Activated T-cell treated with anti-CD3 and anti-CD28 coated beads, Interleukin-2, amount 50 U/mL, for 24 hours (primary cell): ENCODE measurements at regions not wholly inside any gene's neighbourhood (a gene's known extent, or its start where the extent isn't known, plus 50 kb on each side); places are given as distances from the start of the nearest gene placed in this dataset.

Experiments
- DNase-seq: peaks from one replicate; pipeline ENCODE4 v3.0.0-alpha.2; 2020
- H3K27ac Mint-ChIP-seq: 2 replicates; pipeline ENCODE4 v1.8.0; 2020; ENCODE audit warnings: mild to moderate bottlenecking, mixed read lengths
- H3K27me3 Mint-ChIP-seq: 2 replicates; pipeline ENCODE4 v1.8.0; 2020; ENCODE audit warnings: mixed read lengths
- H3K36me3 Mint-ChIP-seq: 2 replicates; pipeline ENCODE4 v1.8.0; 2020; ENCODE audit warnings: low read depth, mixed read lengths
- H3K4me1 Mint-ChIP-seq: 2 replicates; pipeline ENCODE4 v1.8.0; 2020; ENCODE audit warnings: low read depth, mixed read lengths
- H3K4me3 Mint-ChIP-seq: 2 replicates; pipeline ENCODE4 v1.8.0; 2020; ENCODE audit warnings: mild to moderate bottlenecking, moderate library complexity, mixed read lengths
- H3K9me3 Mint-ChIP-seq: 2 replicates; pipeline ENCODE4 v1.8.0; 2020; ENCODE audit warnings: mixed read lengths

DNA sequence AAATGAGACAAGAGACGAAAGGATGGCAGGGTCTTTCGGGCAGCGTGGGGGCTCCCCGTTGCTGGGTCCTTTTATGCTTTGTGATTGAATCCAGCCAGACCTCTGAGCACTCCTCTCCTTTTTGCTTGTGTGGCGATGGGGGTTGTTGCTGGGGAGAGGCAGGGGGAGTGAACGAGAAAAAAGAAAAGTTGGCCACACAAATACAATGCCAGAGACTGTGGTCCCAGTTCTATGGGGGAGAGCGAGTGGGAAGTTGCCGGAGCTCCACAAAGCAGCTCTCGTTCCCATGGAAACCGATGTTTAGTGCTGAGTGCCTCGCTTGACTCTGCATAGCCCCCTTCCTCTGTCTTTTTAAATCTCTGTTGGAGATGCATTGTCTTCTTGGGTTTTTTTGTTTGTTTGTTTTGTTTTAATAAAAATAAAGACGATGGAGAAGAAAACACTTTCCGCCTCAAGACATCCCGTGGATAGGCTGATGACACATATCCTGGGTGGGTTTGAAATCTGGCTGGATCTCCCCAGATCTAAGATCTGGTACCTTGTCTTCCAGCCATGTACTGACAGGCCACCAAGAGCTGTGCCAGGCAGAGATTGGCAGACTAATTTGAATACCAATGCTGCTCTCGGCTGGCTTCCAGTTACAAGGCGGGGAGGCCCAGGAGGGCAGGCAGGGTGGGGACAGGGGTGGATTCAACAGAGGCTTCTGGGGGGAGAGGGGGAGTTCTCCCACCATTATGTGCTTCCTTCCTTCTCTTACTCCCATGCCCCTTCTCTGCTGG is 529.3 kb downstream of the QKI start:
- no peak for DNase-seq
- Mint-ChIP-seq H3K4me3 (no peak overlapping the region), H3K4me1 (peaks cover 5% of the 10 kb centered on the region), H3K27ac (no peak overlapping the region), H3K27me3 (peaks cover 72% of the 10 kb centered on the region), H3K9me3 (no peaks in the 10 kb centered on the region), H3K36me3 (no peaks in the 10 kb centered on the region)

DNA sequence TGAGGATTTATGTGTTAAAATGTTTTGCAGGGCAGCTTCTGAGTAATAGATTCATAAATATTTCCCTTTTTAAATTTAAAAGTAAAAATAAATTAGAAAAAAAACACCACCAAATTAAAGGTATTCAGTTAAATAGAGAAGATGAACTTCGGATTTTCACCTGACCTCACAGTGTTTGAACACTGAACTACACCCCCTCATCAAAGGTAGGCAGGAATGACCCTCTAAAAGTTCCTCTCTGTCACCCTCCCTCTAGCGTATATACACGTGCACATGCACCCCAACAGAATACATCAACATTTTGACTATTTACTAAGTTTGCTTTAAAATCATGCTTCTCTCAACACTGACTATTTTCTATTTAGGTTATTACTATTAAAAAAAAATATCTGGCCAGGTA is 528.3 kb downstream of the QKI start:
- no peak for DNase-seq
- no peak overlapping the region for H3K4me3 Mint-ChIP-seq
- no peaks in the 10 kb centered on the region for H3K36me3 Mint-ChIP-seq
- no peaks in the 10 kb centered on the region for H3K9me3 Mint-ChIP-seq
- no peak overlapping the region for H3K27ac Mint-ChIP-seq
- H3K27me3 Mint-ChIP-seq, result peaks cover 76% of the 10 kb centered on the region
- peaks cover 5% of the 10 kb centered on the region for H3K4me1 Mint-ChIP-seq

DNA sequence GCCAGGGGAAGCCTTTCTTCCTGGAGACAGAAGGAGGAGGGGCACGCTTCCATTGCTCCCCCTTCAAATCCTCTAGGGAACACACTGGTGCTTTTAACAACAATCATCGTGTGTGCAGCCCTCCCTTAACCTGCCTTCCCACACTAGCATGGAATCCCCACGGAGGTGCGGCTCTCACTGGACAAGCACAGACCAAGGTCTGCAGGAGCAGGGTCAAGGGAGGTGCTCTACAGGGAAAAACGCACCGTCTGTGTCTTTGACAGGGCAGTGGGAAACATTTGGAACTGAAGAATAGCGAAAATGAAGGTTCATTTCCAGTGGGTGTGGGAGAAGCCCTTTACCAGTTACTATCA is 527.1 kb downstream of the QKI start:
- Mint-ChIP-seq H3K9me3 (no peaks in the 10 kb centered on the region), H3K27ac (no peak overlapping the region), H3K4me1 (peaks cover 5% of the 10 kb centered on the region), H3K4me3 (no peak overlapping the region), H3K36me3 (no peaks in the 10 kb centered on the region), H3K27me3 (peaks cover 74% of the 10 kb centered on the region)
- DNase-seq, result no peak

DNA sequence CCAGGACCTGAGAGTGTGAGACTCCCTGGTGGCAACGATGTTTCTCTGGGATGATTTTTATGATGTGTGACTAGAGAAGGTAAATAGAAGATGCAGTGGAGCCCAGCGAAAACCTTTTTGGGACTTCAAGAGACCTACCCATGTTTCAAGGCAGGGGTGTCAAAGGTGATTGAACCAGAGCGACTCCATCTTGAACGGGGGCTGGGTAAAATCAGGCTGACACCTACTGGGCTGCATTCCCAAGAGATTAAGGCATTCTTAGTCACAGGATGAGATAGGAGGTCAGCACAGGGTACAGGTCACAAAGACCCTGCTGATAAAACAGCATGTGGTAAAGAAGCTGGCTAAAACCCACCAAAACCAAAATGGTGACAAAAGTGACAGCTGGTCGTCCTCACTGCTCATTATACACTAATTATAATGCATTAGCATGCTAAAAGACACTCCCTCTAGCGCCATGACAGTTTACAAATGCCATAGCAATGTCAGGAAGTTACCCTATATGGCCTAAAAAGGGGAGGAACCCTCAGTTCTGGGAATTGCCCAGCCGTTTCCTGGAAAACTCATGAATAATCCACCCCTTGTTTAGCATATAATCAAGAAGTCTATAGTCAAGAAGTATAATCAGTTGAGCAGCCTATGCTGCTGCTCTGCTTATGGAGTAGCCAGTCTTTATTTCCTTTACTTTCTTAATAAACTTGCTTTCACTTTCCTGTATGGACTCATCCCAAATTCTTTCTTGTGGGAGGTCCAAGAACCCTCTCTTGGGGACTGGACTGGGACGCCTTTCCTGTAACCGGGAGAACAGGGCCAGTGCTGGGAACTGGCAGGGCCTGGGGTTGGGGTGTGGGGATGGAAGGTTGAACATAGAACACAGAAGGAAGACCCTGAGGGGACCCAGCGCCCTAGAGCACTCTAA is 526.4 kb downstream of the QKI start:
- Mint-ChIP-seq H3K4me3 (no peak overlapping the region), H3K27ac (no peak overlapping the region), H3K9me3 (no peaks in the 10 kb centered on the region), H3K27me3 (peaks cover 70% of the 10 kb centered on the region), H3K36me3 (no peaks in the 10 kb centered on the region), H3K4me1 (peaks cover 5% of the 10 kb centered on the region)
- no peak for DNase-seq

DNA sequence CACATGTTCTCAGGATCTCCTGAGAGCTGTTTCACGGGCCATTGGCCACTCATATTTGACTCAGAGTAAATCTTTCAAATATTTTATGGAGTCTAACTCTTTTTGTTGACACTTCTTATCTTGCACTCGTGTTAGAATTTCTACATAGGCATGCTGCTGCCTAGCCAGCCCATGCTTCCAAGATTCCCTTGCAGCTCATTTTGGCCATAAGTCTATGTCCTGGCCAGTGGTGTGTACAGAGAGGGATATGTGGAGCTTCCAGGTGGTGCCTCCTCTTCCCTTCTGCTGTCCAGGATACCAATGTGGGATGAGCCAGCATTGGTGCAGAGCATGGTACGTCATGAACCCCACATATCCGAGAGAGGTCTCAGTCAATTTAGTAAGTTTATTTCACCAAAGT is 522.6 kb downstream of the QKI start:
- H3K36me3 Mint-ChIP-seq, result no peaks in the 10 kb centered on the region
- DNase-seq, result no peak
- no peak overlapping the region for H3K27ac Mint-ChIP-seq
- H3K9me3 Mint-ChIP-seq, result no peaks in the 10 kb centered on the region
- H3K4me3 Mint-ChIP-seq, result no peak overlapping the region
- peaks cover 66% of the 10 kb centered on the region for H3K27me3 Mint-ChIP-seq
- no peaks in the 10 kb centered on the region for H3K4me1 Mint-ChIP-seq

DNA sequence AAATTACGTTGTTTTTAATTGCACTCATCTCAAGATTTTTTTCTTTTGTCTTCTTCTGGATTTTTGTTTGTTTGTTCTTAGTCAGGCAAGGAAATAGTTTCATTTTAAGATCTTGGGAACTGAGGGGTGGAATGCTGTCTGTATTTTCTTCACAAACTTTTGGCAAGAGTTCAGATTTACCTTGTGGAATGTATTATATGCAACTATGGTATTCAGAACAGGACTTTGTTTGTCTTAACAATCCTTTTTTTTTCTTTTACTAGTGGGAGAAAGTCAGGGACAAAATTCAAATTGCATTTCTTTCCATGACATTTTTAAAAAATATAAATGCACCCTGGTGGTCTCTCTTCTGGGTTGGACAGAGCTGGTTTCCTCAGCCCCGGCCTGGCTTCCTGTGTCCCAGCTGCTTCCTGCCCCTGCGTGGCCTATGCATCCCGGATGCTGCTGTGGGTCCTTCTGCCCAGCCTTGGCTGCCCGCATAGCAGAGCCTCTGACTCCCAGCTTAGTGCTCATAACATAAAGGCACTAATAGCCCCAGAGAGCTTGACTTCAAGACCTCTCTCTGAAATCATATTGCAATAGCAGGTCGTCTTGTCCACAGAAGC is 520.7 kb downstream of the QKI start:
- H3K9me3 Mint-ChIP-seq, result no peaks in the 10 kb centered on the region
- no peaks in the 10 kb centered on the region for H3K4me1 Mint-ChIP-seq
- no peaks in the 10 kb centered on the region for H3K36me3 Mint-ChIP-seq
- H3K4me3 Mint-ChIP-seq, result no peak overlapping the region
- H3K27me3 Mint-ChIP-seq, result peaks cover 48% of the 10 kb centered on the region
- no peak for DNase-seq
- no peak overlapping the region for H3K27ac Mint-ChIP-seq

DNA sequence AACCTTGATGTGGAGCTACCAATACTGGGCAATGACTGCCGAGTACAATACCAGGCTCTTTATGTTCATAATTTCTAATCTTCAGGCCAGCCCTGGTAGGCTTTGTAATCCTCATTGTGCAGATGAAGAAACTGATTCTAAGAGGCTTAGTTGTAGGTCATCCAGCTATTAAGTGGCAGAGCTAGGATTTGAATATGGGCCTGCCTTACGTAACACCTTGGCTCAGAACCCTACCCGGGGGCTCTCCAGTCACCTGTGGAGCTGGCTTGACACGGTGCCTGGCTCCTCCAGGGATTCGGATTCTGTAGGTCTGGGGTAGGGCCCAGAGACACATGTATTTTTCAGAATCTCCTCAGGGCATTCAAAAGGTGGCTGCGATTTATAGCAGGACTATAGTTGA is 515.5 kb downstream of the QKI start:
- no peak for DNase-seq
- no peak overlapping the region for H3K27ac Mint-ChIP-seq
- H3K4me3 Mint-ChIP-seq, result no peak overlapping the region
- H3K4me1 Mint-ChIP-seq, result no peaks in the 10 kb centered on the region
- no peaks in the 10 kb centered on the region for H3K36me3 Mint-ChIP-seq
- peaks cover 17% of the 10 kb centered on the region for H3K27me3 Mint-ChIP-seq
- no peaks in the 10 kb centered on the region for H3K9me3 Mint-ChIP-seq

DNA sequence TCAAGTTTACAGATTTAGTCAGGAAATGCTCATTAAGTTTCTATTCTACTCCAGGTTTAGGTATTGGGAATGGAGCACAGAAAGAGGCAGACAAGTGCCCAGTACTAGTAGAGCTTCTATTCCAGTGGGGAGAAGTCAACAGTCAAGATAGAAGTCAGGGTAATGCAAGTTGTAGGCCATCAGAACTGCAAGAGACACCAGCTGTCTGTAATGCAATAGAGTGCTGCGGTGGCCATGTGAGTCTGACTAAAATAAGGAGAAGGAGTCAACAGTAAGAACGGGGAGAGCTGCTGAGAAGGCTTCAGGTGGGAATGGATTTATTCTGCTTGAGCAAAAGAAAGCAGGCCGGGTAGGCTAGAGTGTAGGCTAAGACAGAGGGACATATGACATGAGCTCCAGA is 515.0 kb downstream of the QKI start:
- DNase-seq, result no peak
- H3K4me3 Mint-ChIP-seq, result no peak overlapping the region
- H3K27ac Mint-ChIP-seq, result no peak overlapping the region

DNA sequence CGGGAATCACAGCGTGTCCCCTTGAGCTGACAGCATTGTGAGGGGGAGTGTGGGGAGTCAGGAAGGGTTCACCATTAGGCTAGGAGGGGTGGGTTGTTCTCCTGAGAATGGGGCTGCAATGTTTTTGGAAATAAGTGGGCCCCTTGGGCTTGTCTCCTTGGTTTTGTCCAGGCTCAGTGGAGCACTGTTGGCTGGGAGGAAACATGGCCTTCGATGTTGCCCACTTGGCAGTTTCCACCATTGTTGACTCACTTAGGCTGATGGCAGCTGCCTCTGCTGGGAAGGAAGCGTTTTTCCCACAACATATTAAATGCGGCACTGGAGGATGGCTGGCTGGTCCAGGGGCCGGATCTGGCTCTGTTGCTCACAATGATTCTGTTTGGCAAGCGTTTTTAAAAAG is 512.1 kb downstream of the QKI start:
- H3K4me1 Mint-ChIP-seq, result no peaks in the 10 kb centered on the region
- peaks cover 2% of the 10 kb centered on the region for H3K9me3 Mint-ChIP-seq
- no peak overlapping the region for H3K4me3 Mint-ChIP-seq
- DNase-seq, result no peak
- H3K27me3 Mint-ChIP-seq, result no peaks in the 10 kb centered on the region
- no peaks in the 10 kb centered on the region for H3K36me3 Mint-ChIP-seq
- no peak overlapping the region for H3K27ac Mint-ChIP-seq

More for the DNA sequence above, 515.0 kb downstream of the QKI start:
- H3K36me3 Mint-ChIP-seq, result no peaks in the 10 kb centered on the region
- no peaks in the 10 kb centered on the region for H3K4me1 Mint-ChIP-seq
- no peaks in the 10 kb centered on the region for H3K9me3 Mint-ChIP-seq
- peaks cover 12% of the 10 kb centered on the region for H3K27me3 Mint-ChIP-seq

DNA sequence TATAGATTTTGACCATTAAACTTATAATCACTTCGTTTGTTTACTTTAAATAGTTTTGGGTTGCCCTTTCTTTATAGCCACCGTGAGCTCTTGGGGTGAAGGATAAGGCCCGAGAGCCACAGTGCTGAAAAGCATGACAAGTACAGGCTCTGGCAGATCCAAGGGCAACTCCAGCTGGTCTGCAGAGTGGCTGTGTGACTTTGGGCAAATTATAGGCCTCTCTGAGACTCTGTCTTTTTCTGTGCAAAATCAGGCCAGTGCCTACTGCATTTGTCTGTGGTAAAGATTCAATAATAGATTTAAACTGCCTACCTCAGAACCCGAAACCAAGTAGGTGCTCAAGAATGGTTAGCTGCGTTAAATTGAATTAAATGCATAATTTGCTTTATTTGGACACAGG is 511.3 kb downstream of the QKI start:
- Mint-ChIP-seq H3K4me1 (no peaks in the 10 kb centered on the region), H3K27me3 (no peaks in the 10 kb centered on the region), H3K4me3 (no peak overlapping the region), H3K36me3 (no peaks in the 10 kb centered on the region), H3K9me3 (peaks cover 2% of the 10 kb centered on the region), H3K27ac (no peak overlapping the region)
- DNase-seq, result no peak

DNA sequence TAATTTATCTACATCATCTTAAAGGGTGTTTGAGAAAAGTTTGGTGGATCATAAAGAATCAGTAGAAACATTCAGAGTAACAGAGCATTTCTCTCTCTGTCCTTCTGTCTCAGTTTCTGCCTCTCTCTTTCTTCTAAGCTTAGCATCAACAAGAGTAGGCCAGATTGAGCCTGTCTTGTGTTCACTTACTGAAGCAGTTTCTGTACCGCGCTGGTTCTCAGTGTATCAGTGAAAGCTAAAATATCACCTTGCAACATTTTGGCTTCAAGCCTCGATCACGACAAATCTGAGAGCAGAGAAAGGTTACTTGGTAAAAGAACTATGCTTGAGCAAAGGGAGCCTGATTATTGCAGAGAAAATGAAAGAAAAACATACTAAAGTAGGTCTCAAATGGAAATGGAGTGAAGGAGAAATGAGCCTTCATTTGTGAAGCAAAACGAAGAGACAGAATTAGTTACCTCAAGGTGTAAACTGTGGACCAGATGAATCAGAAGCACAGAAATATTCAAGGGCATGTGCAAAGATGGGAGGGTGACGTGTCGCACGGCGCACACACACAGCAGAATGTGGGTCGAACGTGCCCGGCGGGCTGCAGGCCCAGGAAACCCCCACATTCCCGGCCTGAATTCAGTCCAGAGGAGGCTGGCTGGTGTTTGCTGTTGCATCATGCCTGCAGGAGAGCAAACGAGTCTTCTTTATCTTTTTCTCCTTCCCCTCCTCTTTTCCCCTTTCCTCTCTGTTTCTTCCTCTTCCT is 509.3 kb downstream of the QKI start:
- DNase-seq, result no peak
- Mint-ChIP-seq H3K4me3 (no peak overlapping the region), H3K27me3 (no peaks in the 10 kb centered on the region), H3K27ac (no peak overlapping the region), H3K36me3 (no peaks in the 10 kb centered on the region), H3K4me1 (no peaks in the 10 kb centered on the region), H3K9me3 (peaks cover 2% of the 10 kb centered on the region)

DNA sequence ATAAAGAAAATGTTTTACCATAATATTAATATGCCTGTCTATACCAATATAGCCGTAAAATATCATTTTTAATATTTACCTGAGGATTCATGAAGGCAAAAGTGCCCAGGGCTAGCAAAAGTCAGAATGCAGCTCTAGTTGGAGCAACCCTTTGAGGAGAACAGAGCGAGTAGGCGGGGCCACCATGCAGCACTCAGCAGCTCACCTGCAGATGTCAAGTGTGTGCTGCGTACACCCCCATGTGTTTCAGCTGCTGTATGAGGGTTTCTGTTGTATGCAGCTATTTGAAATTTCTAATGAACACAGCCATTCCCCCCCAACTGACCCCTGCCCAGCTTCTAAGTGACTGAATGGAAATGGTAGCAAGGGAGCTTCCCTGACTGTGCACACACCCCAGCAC is 508.0 kb downstream of the QKI start:
- Mint-ChIP-seq H3K27ac (no peak overlapping the region), H3K9me3 (peaks cover 2% of the 10 kb centered on the region), H3K27me3 (no peaks in the 10 kb centered on the region), H3K4me3 (no peak overlapping the region), H3K36me3 (no peaks in the 10 kb centered on the region), H3K4me1 (no peaks in the 10 kb centered on the region)
- no peak for DNase-seq

DNA sequence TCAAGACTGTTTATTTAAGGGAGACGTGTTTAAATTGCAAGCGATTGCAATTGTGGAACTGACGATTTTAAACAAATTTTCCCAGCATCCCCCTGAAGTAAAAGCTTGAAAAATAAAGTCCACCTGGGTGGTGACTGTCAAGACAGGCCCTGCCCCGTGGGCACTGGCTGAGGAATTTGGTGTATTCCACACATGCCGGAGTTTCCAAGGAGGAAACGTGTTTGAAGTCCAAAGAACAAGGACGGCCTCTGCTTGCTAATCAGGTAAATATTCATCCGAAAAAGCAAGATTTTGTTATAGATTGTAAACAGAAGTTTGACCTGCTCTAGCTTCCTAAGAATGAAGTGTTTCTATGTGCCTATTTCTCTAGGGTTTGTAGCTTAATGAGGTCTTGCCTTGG is 505.1 kb downstream of the QKI start:
- Mint-ChIP-seq H3K27me3 (peaks cover 3% of the 10 kb centered on the region), H3K4me3 (no peak overlapping the region), H3K27ac (no peak overlapping the region), H3K36me3 (no peaks in the 10 kb centered on the region), H3K4me1 (no peaks in the 10 kb centered on the region), H3K9me3 (peaks cover 2% of the 10 kb centered on the region)
- DNase-seq, result no peak

DNA sequence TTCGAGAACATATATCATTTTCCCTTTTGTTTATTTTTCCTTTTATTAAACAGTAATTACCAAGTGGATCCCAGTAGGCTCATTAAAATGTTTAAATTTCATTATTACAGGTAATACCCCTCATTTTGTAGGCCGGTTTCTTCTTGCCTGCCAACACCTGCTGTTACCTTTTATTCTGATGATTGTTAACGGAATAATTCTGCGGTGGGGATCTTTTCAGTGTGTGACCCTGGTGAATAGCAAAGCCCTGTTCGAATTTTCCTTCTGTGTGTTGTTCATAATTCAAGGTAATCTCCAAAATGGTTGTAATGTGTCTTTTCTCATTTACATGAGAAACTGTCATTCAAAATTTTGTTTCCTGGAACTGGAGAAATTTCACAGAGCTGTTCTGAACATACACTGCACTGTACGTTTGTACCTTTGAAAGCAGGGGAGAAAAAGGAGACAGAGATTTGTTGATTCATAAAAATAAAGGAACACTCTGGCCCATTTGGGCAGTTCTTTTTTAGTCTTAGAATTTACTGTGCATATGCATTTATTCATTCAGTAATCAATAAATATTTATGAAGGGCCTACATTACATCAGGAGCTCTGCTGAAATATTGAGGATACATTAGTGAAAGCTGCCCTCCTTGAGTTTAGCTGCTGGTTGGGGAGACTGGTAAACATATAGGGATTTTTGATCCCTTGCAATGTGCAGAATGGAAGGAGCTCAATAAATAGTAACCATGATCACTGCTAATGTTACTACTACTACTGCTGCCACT is 502.0 kb downstream of the QKI start:
- no peaks in the 10 kb centered on the region for H3K4me1 Mint-ChIP-seq
- H3K27ac Mint-ChIP-seq, result no peak overlapping the region
- DNase-seq, result no peak
- no peaks in the 10 kb centered on the region for H3K9me3 Mint-ChIP-seq
- no peak overlapping the region for H3K4me3 Mint-ChIP-seq
- peaks cover 5% of the 10 kb centered on the region for H3K27me3 Mint-ChIP-seq
- H3K36me3 Mint-ChIP-seq, result no peaks in the 10 kb centered on the region
